ENCODE measurements at regions not wholly inside any gene's neighbourhood (a gene's known extent, or its start where the extent isn't known, plus 50 kb on each side); places are given as distances from the start of the nearest gene placed in this dataset.

DNA sequence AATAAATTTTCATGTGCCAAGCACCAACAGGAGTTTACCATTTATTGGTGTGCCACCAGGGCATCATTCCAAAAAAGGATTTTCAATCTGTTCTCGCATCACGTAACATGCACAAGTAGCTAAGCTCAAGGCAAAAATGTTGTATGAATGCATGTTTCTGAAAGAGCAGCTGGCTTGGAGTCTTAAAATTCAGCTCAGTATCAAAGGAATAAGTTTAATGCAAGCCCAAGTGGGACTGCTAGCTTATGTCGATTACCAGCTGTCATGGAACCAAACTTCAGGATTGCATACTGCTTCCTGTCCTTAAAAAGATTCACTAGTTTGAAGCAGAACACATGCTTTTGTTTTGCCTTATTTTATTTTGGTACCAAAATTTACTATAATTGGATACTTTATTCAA is 437.0 kb downstream of the FSCB start:
- TF ChIP-seq, protein P1, sequence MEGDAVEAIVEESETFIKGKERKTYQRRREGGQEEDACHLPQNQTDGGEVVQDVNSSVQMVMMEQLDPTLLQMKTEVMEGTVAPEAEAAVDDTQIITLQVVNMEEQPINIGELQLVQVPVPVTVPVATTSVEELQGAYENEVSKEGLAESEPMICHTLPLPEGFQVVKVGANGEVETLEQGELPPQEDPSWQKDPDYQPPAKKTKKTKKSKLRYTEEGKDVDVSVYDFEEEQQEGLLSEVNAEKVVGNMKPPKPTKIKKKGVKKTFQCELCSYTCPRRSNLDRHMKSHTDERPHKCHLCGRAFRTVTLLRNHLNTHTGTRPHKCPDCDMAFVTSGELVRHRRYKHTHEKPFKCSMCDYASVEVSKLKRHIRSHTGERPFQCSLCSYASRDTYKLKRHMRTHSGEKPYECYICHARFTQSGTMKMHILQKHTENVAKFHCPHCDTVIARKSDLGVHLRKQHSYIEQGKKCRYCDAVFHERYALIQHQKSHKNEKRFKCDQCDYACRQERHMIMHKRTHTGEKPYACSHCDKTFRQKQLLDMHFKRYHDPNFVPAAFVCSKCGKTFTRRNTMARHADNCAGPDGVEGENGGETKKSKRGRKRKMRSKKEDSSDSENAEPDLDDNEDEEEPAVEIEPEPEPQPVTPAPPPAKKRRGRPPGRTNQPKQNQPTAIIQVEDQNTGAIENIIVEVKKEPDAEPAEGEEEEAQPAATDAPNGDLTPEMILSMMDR (IDR thresholded peaks at IDR 0.05; ENCODE audit: insufficient read depth in 1 of 2, low read depth in 1 of 2, low read length in 1 of 2, severe bottlenecking in 1 of 2, unreplicated experiment in 1 of 2) = no peak
- CTCF ChIA-PET = no interaction called here
- H3K36me3 ChIP-seq (ENCODE audit: control insufficient read depth, insufficient read depth, low read length) = no peaks in the 10 kb centered on the region

DNA sequence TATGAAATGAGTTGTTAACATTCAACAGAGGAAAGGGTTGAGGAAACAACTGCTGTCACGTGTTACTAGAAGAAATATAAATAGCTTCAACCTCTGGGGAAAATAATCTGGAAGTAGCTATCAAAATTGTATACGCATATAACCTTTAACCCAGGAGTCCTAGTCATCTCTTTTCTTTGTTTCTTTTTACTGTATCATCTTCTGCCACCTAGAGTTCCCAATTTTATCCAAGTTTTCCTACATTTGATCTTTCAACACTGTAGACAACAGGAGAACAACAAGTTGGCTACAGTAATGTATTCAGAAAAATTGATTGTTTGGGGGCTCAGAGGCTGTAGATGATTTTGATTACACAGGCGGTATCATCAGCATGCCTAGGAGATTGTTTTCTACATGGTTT is 453.7 kb downstream of the FSCB start:
- intact Hi-C loops (cut with micrococcal nuclease; ENCODE audit: unreplicated experiment) = no loop called here
- no peak overlapping the region for H3K27ac Mint-ChIP-seq (ENCODE audit: unreplicated experiment)
- POLR2A ChIA-PET = no interaction called here
- H3K4me1 Mint-ChIP-seq (ENCODE audit: low read depth, unreplicated experiment) = no peaks in the 10 kb centered on the region
- DNase-seq = no peak
- peaks cover 2% of the 10 kb centered on the region for H3K27me3 Mint-ChIP-seq (ENCODE audit: insufficient read depth, unreplicated experiment)
- Histone ChIP-seq H3K9me3 (no peaks in the 10 kb centered on the region), H3K27me3 (replicated peaks; ENCODE audit: control insufficient read depth, insufficient read depth, low read length) (no peaks in the 10 kb centered on the region), H3K4me3 (ENCODE audit: low read depth, low read length) (no peak overlapping the region), H3K4me1 (no peaks in the 10 kb centered on the region), H3K36me3 (ENCODE audit: control insufficient read depth, insufficient read depth, low read length) (no peaks in the 10 kb centered on the region)
- no peaks in the 10 kb centered on the region for H3K36me3 Mint-ChIP-seq (ENCODE audit: insufficient read depth, unreplicated experiment)
- CTCF ChIA-PET = no interaction called here
- no peak overlapping the region for H3K4me3 Mint-ChIP-seq (ENCODE audit: unreplicated experiment)
- no peaks in the 10 kb centered on the region for H3K9me3 Mint-ChIP-seq (ENCODE audit: unreplicated experiment)
- TF ChIP-seq, protein P1 (IDR thresholded peaks at IDR 0.05; ENCODE audit: insufficient read depth in 1 of 2, low read depth in 1 of 2, low read length in 1 of 2, severe bottlenecking in 1 of 2, unreplicated experiment in 1 of 2) = no peak
- no TSS peak for BruUV-seq (replicated peaks)

More for the DNA sequence above, 437.0 kb downstream of the FSCB start:
- no peak overlapping the region for H3K4me3 Mint-ChIP-seq (ENCODE audit: unreplicated experiment)
- H3K36me3 Mint-ChIP-seq (ENCODE audit: insufficient read depth, unreplicated experiment) = no peaks in the 10 kb centered on the region
- no peaks in the 10 kb centered on the region for H3K9me3 Mint-ChIP-seq (ENCODE audit: unreplicated experiment)
- Histone ChIP-seq H3K4me3 (ENCODE audit: low read depth, low read length) (no peak overlapping the region), H3K27me3 (replicated peaks; ENCODE audit: control insufficient read depth, insufficient read depth, low read length) (no peaks in the 10 kb centered on the region), H3K4me1 (no peaks in the 10 kb centered on the region), H3K9me3 (no peaks in the 10 kb centered on the region)
- POLR2A ChIA-PET = no interaction called here
- H3K27ac Mint-ChIP-seq (ENCODE audit: unreplicated experiment) = no peak overlapping the region
- no TSS peak for BruUV-seq (replicated peaks)
- H3K27me3 Mint-ChIP-seq (ENCODE audit: insufficient read depth, unreplicated experiment) = no peaks in the 10 kb centered on the region
- H3K4me1 Mint-ChIP-seq (ENCODE audit: low read depth, unreplicated experiment) = no peaks in the 10 kb centered on the region
- DNase-seq = no peak
- intact Hi-C loops (cut with micrococcal nuclease; ENCODE audit: unreplicated experiment) = no loop called here

DNA sequence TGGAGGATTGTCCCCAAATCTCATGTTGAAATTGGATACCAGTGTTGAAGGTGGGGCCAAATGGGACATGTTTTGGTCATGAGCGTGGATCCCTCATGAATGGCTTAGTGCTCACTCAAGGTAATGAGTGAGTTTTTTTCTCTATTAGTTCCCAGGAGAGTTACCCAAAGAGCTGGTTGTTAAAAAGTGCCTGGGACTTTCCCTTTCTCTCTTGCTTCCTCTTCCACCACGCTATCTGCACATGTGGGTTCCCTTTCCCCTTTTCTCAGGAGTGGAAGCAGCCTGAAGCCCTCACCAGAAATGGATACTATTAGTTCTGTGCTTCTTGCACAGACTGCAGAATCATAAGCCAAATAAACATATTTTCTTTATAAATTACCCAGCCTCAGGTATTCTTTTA is 465.4 kb downstream of the FSCB start:
- H3K27me3 ChIP-seq (replicated peaks; ENCODE audit: control insufficient read depth, insufficient read depth, low read length) = no peaks in the 10 kb centered on the region
- no peaks in the 10 kb centered on the region for H3K4me1 ChIP-seq
- H3K4me3 Mint-ChIP-seq (ENCODE audit: unreplicated experiment) = no peak overlapping the region
- H3K27me3 Mint-ChIP-seq (ENCODE audit: insufficient read depth, unreplicated experiment) = no peaks in the 10 kb centered on the region
- H3K36me3 ChIP-seq (ENCODE audit: control insufficient read depth, insufficient read depth, low read length) = no peaks in the 10 kb centered on the region
- intact Hi-C loops (cut with micrococcal nuclease; ENCODE audit: unreplicated experiment) = no loop called here
- TF ChIP-seq, protein P1 (IDR thresholded peaks at IDR 0.05; ENCODE audit: insufficient read depth in 1 of 2, low read depth in 1 of 2, low read length in 1 of 2, severe bottlenecking in 1 of 2, unreplicated experiment in 1 of 2) = no peak
- H3K9me3 Mint-ChIP-seq (ENCODE audit: unreplicated experiment) = peaks cover 10% of the 10 kb centered on the region
- H3K27ac Mint-ChIP-seq (ENCODE audit: unreplicated experiment) = no peak overlapping the region
- H3K4me3 ChIP-seq (ENCODE audit: low read depth, low read length) = no peak overlapping the region
- CTCF ChIA-PET = no interaction called here
- H3K4me1 Mint-ChIP-seq (ENCODE audit: low read depth, unreplicated experiment) = no peaks in the 10 kb centered on the region
- POLR2A ChIA-PET = no interaction called here
- H3K9me3 ChIP-seq = no peaks in the 10 kb centered on the region
- H3K36me3 Mint-ChIP-seq (ENCODE audit: insufficient read depth, unreplicated experiment) = no peaks in the 10 kb centered on the region
- BruUV-seq (replicated peaks) = no TSS peak
- no peak for DNase-seq

All from Caco-2 (cell line).